Adrenal gland (tissue), 9 donors: ENCODE measurements at regions not wholly inside any gene's neighbourhood (a gene's known extent, or its start where the extent isn't known, plus 50 kb on each side); places are given as distances from the start of the nearest gene placed in this dataset.

Experiments used
- DNase-seq, 7 donors: peaks; one replicate each; pipeline ENCODE4 v3.0.0-alpha.2; 2019 to 2020
- H3K27ac ChIP-seq, 5 donors: fragments of 200-600 bp; sonication (generic) in 4 of 5; 1 replicate in 3 of 5; 2 replicates in 2 of 5; pipeline versions ENCODE4 v1.5.1 to v1.8.0; 2016 to 2020; ENCODE audit warnings: mild to moderate bottlenecking in 1 of 5
- H3K27me3 ChIP-seq: fragments of 200-600 bp; 2 replicates; pipeline ENCODE4 v1.8.0; 2021
- H3K36me3 ChIP-seq, 2 donors: fragments of 200-600 bp; replicated peaks in 1 of 2; 1 replicate in 1 of 2; 2 replicates in 1 of 2; pipeline versions ENCODE4 v1.5.1 to v1.8.0; 2018 to 2022
- H3K4me1 ChIP-seq, 2 donors: fragments of 200-600 bp; replicated peaks in 1 of 2; 1 replicate in 1 of 2; 2 replicates in 1 of 2; pipeline versions ENCODE4 v1.5.1 to v1.8.0; 2018 to 2021
- H3K4me3 ChIP-seq, 4 donors: fragments of 200-600 bp; sonication (generic) in 3 of 4; one replicate each; pipeline ENCODE4 v1.5.1; 2016 to 2018
- H3K9me3 ChIP-seq, 3 donors: fragments of 200-600 bp; sonication (generic) in 1 of 3; replicated peaks in 1 of 3; 1 replicate in 2 of 3; 2 replicates in 1 of 3; pipeline versions ENCODE4 v1.5.1 to v1.8.0; 2016 to 2021
- CTCF ChIP-seq, 6 experiments: fragments of 450-650 bp in 4 of 6; fragments of 200-600 bp in 2 of 6; sonication (generic) in 1 of 6; IDR thresholded peaks; 1 replicate in 5 of 6; 2 replicates in 1 of 6; pipeline versions ENCODE4 v1.5.1 to v1.8.0; 2016 to 2021; ENCODE audit warnings: antibody characterized with exemption in 6 of 6, mild to moderate bottlenecking in 2 of 6, moderate library complexity in 1 of 6
- POLR2A ChIP-seq, 2 donors: fragments of 450-650 bp; IDR thresholded peaks; one replicate each; pipeline ENCODE4 v1.6.1; 2017; ENCODE audit warnings: antibody characterized with exemption in 2 of 2, mild to moderate bottlenecking in 2 of 2, moderate library complexity in 1 of 2
- WGBS, 4 donors: extraction: QIAGEN DNeasy Blood & Tissue Kit in 2 of 4; methylation state at CpG; one replicate each; pipeline versions ENCODE4 v1.1.5 to v1.1.7; 2013 to 2017; 5-methylcytosine and 5-hydroxymethylcytosine counted together
- intact Hi-C, 2 donors: fragments of 100-400 bp; cut with DNase I; formaldehyde crosslinking; loops; one replicate each; pipeline versions ENCODE4 v1.14.1 to v1.15.0; 2022 to 2023
- donor health status: healthy with polysubstance abuse.
- donor health status: Bipolar disorder and iron deficiency.
- donor health status: DM: yes; HTN: yes; CAD: no.
- donor health status: DM: no; HTN: no; CAD: no.
- donor health status: DM: no; HTN: no; CAD: no.

DNA sequence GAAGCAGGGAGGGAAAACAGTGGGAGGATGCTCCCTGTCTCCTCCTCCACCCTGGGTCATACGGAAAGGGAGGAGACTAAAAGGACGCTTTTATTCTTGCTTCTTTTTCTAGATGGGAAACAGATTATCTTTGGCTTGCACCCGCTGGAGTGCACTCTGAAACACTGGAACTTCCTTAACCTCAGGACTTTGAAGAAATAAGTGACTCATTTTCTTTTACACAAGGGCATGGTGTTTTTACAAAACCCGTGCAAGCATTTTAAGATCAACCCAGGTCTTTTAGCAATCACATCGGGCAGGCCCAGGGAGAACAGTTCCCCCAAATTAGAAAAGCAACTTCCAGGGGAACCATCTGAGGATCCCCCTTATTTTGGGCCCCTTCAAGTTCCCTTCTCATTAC is 80.9 kb upstream of the TSPAN11 start:
- H3K4me1 ChIP-seq, result no peaks in the 10 kb centered on the region
- H3K27me3 ChIP-seq, result no peaks in the 10 kb centered on the region
- TF ChIP-seq POLR2A (IDR thresholded peaks at IDR 0.05), result no peak
- no peak for TF ChIP-seq CTCF (IDR thresholded peaks at IDR 0.05)
- H3K9me3 ChIP-seq, result no peaks in the 10 kb centered on the region
- 68 to 82% (median 76%) methylated on average over 5 of the region's 5 CpGs for WGBS, 4 donors
- H3K36me3 ChIP-seq, result no peaks in the 10 kb centered on the region
- intact Hi-C loops, result loop anchor here in 1 of 2 donors (5.0 kb wide), 1 partner anchor 397 kb away; no protein-coding TSS in a partner anchor
- no peak overlapping the region for H3K4me3 ChIP-seq
- no peak for DNase-seq
- no peak overlapping the region for H3K27ac ChIP-seq

DNA sequence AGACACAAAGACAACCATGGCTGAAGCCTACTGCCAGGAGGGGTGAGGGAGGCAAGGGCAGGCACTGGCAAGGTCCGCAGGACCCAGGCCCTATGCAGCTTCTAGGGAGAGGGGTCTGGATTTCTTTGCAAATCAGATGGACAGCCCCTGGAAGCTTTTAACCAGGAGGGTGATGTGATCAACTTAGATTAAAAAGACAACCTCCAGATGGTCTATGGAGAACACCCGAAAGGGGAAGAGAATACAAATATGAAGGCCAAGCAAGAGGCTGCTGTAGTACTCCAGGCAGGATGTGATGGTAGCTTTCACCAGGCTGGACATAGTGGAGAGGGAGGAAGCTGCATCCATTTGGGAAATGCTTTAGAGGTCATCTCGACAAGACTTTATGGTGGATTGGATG is 83.3 kb upstream of the TSPAN11 start:
- H3K36me3 ChIP-seq, result no peaks in the 10 kb centered on the region
- DNase-seq, result no peak
- 73 to 96% (median 92%) methylated on average over 3 of the region's 3 CpGs for WGBS, 4 donors
- no peaks in the 10 kb centered on the region for H3K4me1 ChIP-seq
- intact Hi-C loops, result no loop called here
- no peak overlapping the region for H3K4me3 ChIP-seq
- no peaks in the 10 kb centered on the region for H3K9me3 ChIP-seq
- TF ChIP-seq CTCF (IDR thresholded peaks at IDR 0.05) (no peak), POLR2A (IDR thresholded peaks at IDR 0.05) (no peak)
- H3K27me3 ChIP-seq, result no peaks in the 10 kb centered on the region
- H3K27ac ChIP-seq, result no peak overlapping the region

- no peaks in the 10 kb centered on the region for H3K27me3 ChIP-seq
- TF ChIP-seq CTCF (IDR thresholded peaks at IDR 0.05) (no peak), POLR2A (IDR thresholded peaks at IDR 0.05) (no peak)
- no peak for DNase-seq
- WGBS, 4 donors, result 76 to 92% (median 85%) methylated on average over 3 of the region's 3 CpGs
- no peaks in the 10 kb centered on the region for H3K36me3 ChIP-seq
- H3K4me1 ChIP-seq, result no peaks in the 10 kb centered on the region
- intact Hi-C loops, result no loop called here
- H3K9me3 ChIP-seq, result no peaks in the 10 kb centered on the region
- no peak overlapping the region for H3K4me3 ChIP-seq
- no peak overlapping the region for H3K27ac ChIP-seq
Measured at GRCh38 chr12:30840715-30841114, 85.8 kb upstream of the TSPAN11 start.

GRCh38 chr12:30839643-30840220 is 85.0 kb upstream of the CAPRIN2 start:
- Histone ChIP-seq H3K4me1 (no peaks in the 10 kb centered on the region), H3K27me3 (no peaks in the 10 kb centered on the region), H3K36me3 (no peaks in the 10 kb centered on the region), H3K4me3 (no peak overlapping the region), H3K9me3 (no peaks in the 10 kb centered on the region), H3K27ac (no peak overlapping the region)
- WGBS, 4 donors, result 73 to 78% (median 76%) methylated on average over 7 of the region's 7 CpGs
- DNase-seq, result no peak
- TF ChIP-seq CTCF (IDR thresholded peaks at IDR 0.05) (no peak), POLR2A (IDR thresholded peaks at IDR 0.05) (no peak)
- intact Hi-C loops, result no loop called here
